ENCODE measurements at regions not wholly inside any gene's neighbourhood (a gene's known extent, or its start where the extent isn't known, plus 50 kb on each side); places are given as distances from the start of the nearest gene placed in this dataset.

- no peak for DNase-seq (ENCODE audit: low read depth)
- no peak overlapping the region for H3K4me3 ChIP-seq (ENCODE audit: low read length)
- TF ChIP-seq, protein P1, sequence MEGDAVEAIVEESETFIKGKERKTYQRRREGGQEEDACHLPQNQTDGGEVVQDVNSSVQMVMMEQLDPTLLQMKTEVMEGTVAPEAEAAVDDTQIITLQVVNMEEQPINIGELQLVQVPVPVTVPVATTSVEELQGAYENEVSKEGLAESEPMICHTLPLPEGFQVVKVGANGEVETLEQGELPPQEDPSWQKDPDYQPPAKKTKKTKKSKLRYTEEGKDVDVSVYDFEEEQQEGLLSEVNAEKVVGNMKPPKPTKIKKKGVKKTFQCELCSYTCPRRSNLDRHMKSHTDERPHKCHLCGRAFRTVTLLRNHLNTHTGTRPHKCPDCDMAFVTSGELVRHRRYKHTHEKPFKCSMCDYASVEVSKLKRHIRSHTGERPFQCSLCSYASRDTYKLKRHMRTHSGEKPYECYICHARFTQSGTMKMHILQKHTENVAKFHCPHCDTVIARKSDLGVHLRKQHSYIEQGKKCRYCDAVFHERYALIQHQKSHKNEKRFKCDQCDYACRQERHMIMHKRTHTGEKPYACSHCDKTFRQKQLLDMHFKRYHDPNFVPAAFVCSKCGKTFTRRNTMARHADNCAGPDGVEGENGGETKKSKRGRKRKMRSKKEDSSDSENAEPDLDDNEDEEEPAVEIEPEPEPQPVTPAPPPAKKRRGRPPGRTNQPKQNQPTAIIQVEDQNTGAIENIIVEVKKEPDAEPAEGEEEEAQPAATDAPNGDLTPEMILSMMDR (conservative IDR thresholded peaks at IDR 0.05; ENCODE audit: low read length): no peak
These were observed 142.5 kb upstream of the DNAJC10 start for GRCh38 chr2:182573553-182573952.

DNA sequence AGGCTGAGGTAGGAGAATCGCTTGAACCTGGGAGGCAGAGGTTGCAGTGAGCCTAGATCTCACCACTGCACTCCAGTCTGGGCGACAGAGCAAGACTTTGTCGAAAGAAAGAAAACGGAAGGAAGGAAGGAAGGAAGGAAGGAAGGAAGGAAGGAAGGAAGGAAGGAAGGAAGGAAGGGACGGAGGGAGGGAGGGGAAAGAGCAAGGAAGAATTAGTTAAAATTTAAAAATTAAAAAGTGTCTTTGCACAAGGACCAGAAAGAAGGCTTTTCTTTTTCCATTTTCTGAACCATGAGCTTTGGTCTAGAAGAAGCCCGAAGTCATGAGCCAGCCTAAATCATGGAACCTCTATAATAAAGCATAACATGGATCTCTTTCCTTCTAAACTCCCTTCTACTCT lies 138.2 kb upstream of the DNAJC10 start:
- no peak overlapping the region for H3K4me3 ChIP-seq (ENCODE audit: low read length)
- DNase-seq (ENCODE audit: low read depth): no peak
- TF ChIP-seq, protein P1 (conservative IDR thresholded peaks at IDR 0.05; ENCODE audit: low read length): no peak

- DNase-seq (ENCODE audit: low read depth): no peak
- H3K4me3 ChIP-seq (ENCODE audit: low read length): no peak overlapping the region
- TF ChIP-seq, protein P1 (conservative IDR thresholded peaks at IDR 0.05; ENCODE audit: low read length): no peak
These were observed 134.7 kb upstream of the DNAJC10 start for GRCh38 chr2:182581196-182581935.

GRCh38 chr2:182584462-182584861 lies 131.6 kb upstream of the DNAJC10 start:
- TF ChIP-seq, protein P1 (conservative IDR thresholded peaks at IDR 0.05; ENCODE audit: low read length): no peak
- DNase-seq (ENCODE audit: low read depth): no peak
- H3K4me3 ChIP-seq (ENCODE audit: low read length): no peak overlapping the region

- no peak for DNase-seq (ENCODE audit: low read depth)
- H3K4me3 ChIP-seq (ENCODE audit: low read length): no peak overlapping the region
- TF ChIP-seq, protein P1 (conservative IDR thresholded peaks at IDR 0.05; ENCODE audit: low read length): no peak
These were observed 131.1 kb upstream of the DNAJC10 start for GRCh38 chr2:182585001-182585400.

GRCh38 chr2:182585430-182585829 lies 130.6 kb upstream of the DNAJC10 start:
- no peak for DNase-seq (ENCODE audit: low read depth)
- TF ChIP-seq, protein P1 (conservative IDR thresholded peaks at IDR 0.05; ENCODE audit: low read length): no peak
- no peak overlapping the region for H3K4me3 ChIP-seq (ENCODE audit: low read length)

- DNase-seq (ENCODE audit: low read depth): no peak
- no peak overlapping the region for H3K4me3 ChIP-seq (ENCODE audit: low read length)
- TF ChIP-seq, protein P1 (conservative IDR thresholded peaks at IDR 0.05; ENCODE audit: low read length): no peak
These were observed 129.6 kb upstream of the DNAJC10 start for GRCh38 chr2:182586426-182586825.

Data from AG10803 (cell line).